GM23248 (cell line): ENCODE measurements at regions not wholly inside any gene's neighbourhood (a gene's known extent, or its start where the extent isn't known, plus 50 kb on each side); places are given as distances from the start of the nearest gene placed in this dataset.

Experiments used
- DNase-seq: peaks from one replicate; pipeline ENCODE4 v3.0.0-alpha.2; 2015
- H2AFZ ChIP-seq: fragments of 200-600 bp; sonication (generic); 2 replicates; pipeline ENCODE4 v1.6.1; 2016; ENCODE audit warnings: antibody characterized with exemption
- H3F3A ChIP-seq: fragments of 200-600 bp; sonication (generic); 2 replicates; pipeline ENCODE4 v1.6.1; 2016; ENCODE audit warnings: mild to moderate bottlenecking, antibody characterized with exemption, mixed run types; ENCODE audit not compliant: insufficient read depth
- H3K27ac ChIP-seq: fragments of 200-600 bp; sonication (generic); 2 replicates; pipeline ENCODE4 v1.5.1; 2016; ENCODE audit warnings: mild to moderate bottlenecking
- H3K27me3 ChIP-seq: fragments of 200-600 bp; sonication (generic); replicated peaks from 2 replicates; pipeline ENCODE4 v1.6.1; 2016; ENCODE audit warnings: mild to moderate bottlenecking; ENCODE audit not compliant: insufficient read depth
- H3K36me3 ChIP-seq: fragments of 200-600 bp; sonication (generic); 2 replicates; pipeline ENCODE4 v1.6.1; 2016; ENCODE audit warnings: low read depth, mild to moderate bottlenecking
- H3K4me1 ChIP-seq: fragments of 200-600 bp; sonication (generic); 2 replicates; pipeline ENCODE4 v1.6.1; 2016; ENCODE audit warnings: mild to moderate bottlenecking; ENCODE audit not compliant: insufficient read depth
- H3K4me2 ChIP-seq: fragments of 200-600 bp; sonication (generic); one replicate; pipeline ENCODE4 v1.6.1; 2016; ENCODE audit warnings: mild to moderate bottlenecking; ENCODE audit not compliant: unreplicated experiment
- H3K4me3 ChIP-seq: fragments of 200-600 bp; sonication (generic); 2 replicates; pipeline ENCODE4 v1.5.1; 2016; ENCODE audit warnings: mild to moderate bottlenecking
- H3K79me2 ChIP-seq: fragments of 200-600 bp; sonication (generic); 2 replicates; pipeline ENCODE4 v1.6.1; 2016; ENCODE audit warnings: mild to moderate bottlenecking; ENCODE audit not compliant: insufficient read depth
- H3K9ac ChIP-seq: fragments of 200-600 bp; sonication (generic); 2 replicates; pipeline ENCODE4 v1.6.1; 2016; ENCODE audit warnings: mild to moderate bottlenecking
- H3K9me2 ChIP-seq: fragments of 200-600 bp; sonication (generic); 2 replicates; pipeline ENCODE4 v1.6.1; 2016; ENCODE audit warnings: mixed run types, mild to moderate bottlenecking, moderate library complexity; ENCODE audit not compliant: insufficient read depth
- H3K9me3 ChIP-seq: fragments of 200-600 bp; sonication (generic); one replicate; pipeline ENCODE4 v1.6.1; 2017; ENCODE audit warnings: low read depth
- H4K20me1 ChIP-seq: fragments of 200-600 bp; sonication (generic); 2 replicates; pipeline ENCODE4 v1.6.0; 2016; ENCODE audit not compliant: insufficient read depth
- EZH2 ChIP-seq: fragments of 200-600 bp; sonication (generic); IDR thresholded peaks from 2 replicates; pipeline ENCODE4 v1.6.1; 2018; ENCODE audit warnings: antibody characterized with exemption, mild to moderate bottlenecking; ENCODE audit not compliant: insufficient read depth, poor library complexity, severe bottlenecking
- EZH2phosphoT487 ChIP-seq: fragments of 200-600 bp; sonication (generic); IDR thresholded peaks from 2 replicates; pipeline ENCODE4 v1.6.1; 2018; ENCODE audit warnings: antibody characterized with exemption, moderate library complexity, mild to moderate bottlenecking, low read depth; ENCODE audit not compliant: insufficient read depth
- WGBS, 2 experiments: methylation state at CpG; one replicate each; pipeline ENCODE4 v1.1.6; 2015 to 2017; ENCODE audit warnings: low lambda C conversion rate in 2 of 2, low coverage in 1 of 2; ENCODE audit errors: missing lambda C conversion rate in 2 of 2; 5-methylcytosine and 5-hydroxymethylcytosine counted together
- in situ Hi-C: fragments of 300-500 bp; cut with MboI; formaldehyde crosslinking; loops from 2 replicates; pipeline ENCODE4 v1.15.0; 2020

DNA sequence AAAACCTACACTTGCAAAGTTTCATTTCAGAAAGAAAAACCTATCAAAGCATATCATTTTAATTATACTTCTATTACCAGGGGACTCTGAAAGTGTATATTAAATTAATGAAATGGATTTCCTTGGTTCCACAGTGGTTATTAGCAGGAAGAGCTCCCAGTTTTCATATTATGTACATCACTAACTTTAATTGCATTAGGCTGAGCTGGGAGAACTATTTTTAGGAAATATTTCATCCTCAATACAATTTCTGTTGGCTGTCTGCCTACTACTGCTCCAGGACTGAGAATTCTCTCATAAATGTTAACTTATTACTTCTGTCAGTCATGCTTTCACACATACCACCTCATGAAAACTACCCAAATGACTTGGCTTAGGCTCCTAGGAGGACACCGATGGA, 301.4 kb downstream of the CMPK2 start:
- Histone ChIP-seq H3K27ac (no peak overlapping the region), H2AFZ (no peak overlapping the region), H3K9me2 (no peaks in the 10 kb centered on the region), H3K4me3 (no peak overlapping the region), H3K4me2 (no peak overlapping the region), H3K9me3 (no peaks in the 10 kb centered on the region), H3K79me2 (no peaks in the 10 kb centered on the region), H3K4me1 (no peaks in the 10 kb centered on the region), H3K9ac (no peak overlapping the region), H3K27me3 (no peaks in the 10 kb centered on the region), H3K36me3 (no peaks in the 10 kb centered on the region), H4K20me1 (no peaks in the 10 kb centered on the region), H3F3A (no peaks in the 10 kb centered on the region)
- WGBS, 2 experiments = 0% methylated on average over 1 of the region's 1 CpG
- TF ChIP-seq EZH2 (no peak), EZH2phosphoT487 (no peak)
- in situ Hi-C loops = no loop called here
- no peak for DNase-seq

DNA sequence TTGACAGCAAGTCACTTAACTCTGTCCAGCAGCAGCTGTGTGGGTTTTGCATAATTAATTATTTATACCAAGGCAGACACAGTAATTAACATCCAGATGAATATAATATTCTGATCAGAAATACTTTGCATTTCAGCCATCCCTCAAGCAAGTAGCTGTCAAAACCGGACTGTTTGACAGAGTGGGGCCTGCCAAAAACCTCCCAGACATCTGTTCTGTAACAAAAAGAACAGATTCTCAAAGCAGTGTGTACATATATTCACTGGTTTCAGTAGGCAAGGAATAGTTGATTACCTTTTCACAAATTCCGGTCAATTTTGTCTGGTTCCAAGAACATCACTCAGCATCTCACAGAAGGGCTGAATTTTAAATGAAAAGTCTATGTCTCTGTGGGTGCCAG, 291.6 kb downstream of the CMPK2 start:
- Histone ChIP-seq H3K36me3 (no peaks in the 10 kb centered on the region), H3F3A (no peaks in the 10 kb centered on the region), H3K79me2 (no peaks in the 10 kb centered on the region), H3K4me3 (no peak overlapping the region), H2AFZ (no peak overlapping the region), H3K9me3 (no peaks in the 10 kb centered on the region), H3K9ac (no peak overlapping the region), H3K9me2 (no peaks in the 10 kb centered on the region), H3K4me1 (no peaks in the 10 kb centered on the region), H3K27ac (no peak overlapping the region), H3K4me2 (no peak overlapping the region), H3K27me3 (no peaks in the 10 kb centered on the region), H4K20me1 (no peaks in the 10 kb centered on the region; the same call in 1 of the 2 replicates)
- no peak for TF ChIP-seq EZH2
- TF ChIP-seq EZH2phosphoT487 = no peak
- DNase-seq = no peak
- in situ Hi-C loops = no loop called here
- 11 to 27% methylated on average over 2 of the region's 2 CpGs for WGBS, 2 experiments

DNA sequence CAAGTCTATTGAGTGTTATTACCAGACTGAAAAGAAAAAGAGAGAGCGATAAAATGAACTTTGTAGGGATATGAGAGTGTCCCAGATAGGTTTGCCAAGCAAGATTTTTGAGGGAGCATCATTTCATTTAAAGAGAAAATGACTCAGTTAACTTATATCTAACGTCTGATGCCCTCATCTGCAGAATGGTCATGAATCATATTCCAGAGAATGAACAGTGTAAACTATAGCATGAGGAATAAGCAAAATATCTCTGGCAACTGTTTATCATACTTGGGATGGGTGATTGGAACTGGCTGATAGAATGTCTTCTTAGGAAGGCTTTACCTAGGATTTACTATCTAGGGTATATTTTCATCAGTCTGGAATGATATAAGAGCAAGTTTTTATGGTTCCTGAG, 289.4 kb downstream of the CMPK2 start:
- H2AFZ ChIP-seq = no peak overlapping the region
- no peak for TF ChIP-seq EZH2
- TF ChIP-seq EZH2phosphoT487 = no peak
- no peak overlapping the region for H3K4me3 ChIP-seq
- H3K4me2 ChIP-seq = no peak overlapping the region
- DNase-seq = peak; percentile 4
- no peaks in the 10 kb centered on the region; the same call in 1 of the 2 replicates for H4K20me1 ChIP-seq
- 18 to 26% methylated on average over 2 of the region's 2 CpGs for WGBS, 2 experiments
- H3K9me2 ChIP-seq = no peaks in the 10 kb centered on the region
- H3K36me3 ChIP-seq = no peaks in the 10 kb centered on the region
- no peaks in the 10 kb centered on the region for H3K27me3 ChIP-seq
- no peaks in the 10 kb centered on the region for H3K4me1 ChIP-seq
- no peaks in the 10 kb centered on the region for H3F3A ChIP-seq
- H3K79me2 ChIP-seq = no peaks in the 10 kb centered on the region
- in situ Hi-C loops = no loop called here
- no peaks in the 10 kb centered on the region for H3K9me3 ChIP-seq
- no peak overlapping the region for H3K9ac ChIP-seq
- no peak overlapping the region for H3K27ac ChIP-seq

DNA sequence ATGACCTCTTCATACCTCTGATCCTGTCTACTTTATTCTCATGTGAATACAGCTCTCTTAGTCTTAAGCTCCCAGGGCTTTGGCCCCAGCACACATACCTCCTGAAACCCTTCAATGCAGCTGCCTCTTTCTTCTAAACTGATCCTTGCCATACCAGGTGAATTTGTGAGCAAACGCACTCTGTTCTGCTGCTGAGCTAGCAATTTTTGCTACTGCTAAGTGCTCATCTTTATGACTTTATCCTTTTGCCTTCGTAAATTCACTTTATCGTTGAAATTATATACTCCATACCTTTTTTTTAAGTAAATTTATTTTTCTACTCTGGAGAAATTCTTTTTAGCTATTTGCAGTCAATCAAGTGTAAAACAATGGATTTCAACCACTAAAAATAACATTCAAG, 287.7 kb downstream of the CMPK2 start:
- in situ Hi-C loops = no loop called here
- H3K27ac ChIP-seq = no peak overlapping the region
- no peaks in the 10 kb centered on the region for H3F3A ChIP-seq
- no peak overlapping the region for H3K9ac ChIP-seq
- H3K9me3 ChIP-seq = no peaks in the 10 kb centered on the region
- H3K36me3 ChIP-seq = no peaks in the 10 kb centered on the region
- no peak overlapping the region for H3K4me2 ChIP-seq
- DNase-seq = no peak
- no peaks in the 10 kb centered on the region for H3K4me1 ChIP-seq
- no peaks in the 10 kb centered on the region for H3K9me2 ChIP-seq
- no peaks in the 10 kb centered on the region for H3K79me2 ChIP-seq
- no peak for TF ChIP-seq EZH2
- no peak for TF ChIP-seq EZH2phosphoT487
- no peaks in the 10 kb centered on the region for H4K20me1 ChIP-seq
- WGBS, 2 experiments = 51 to 60% methylated on average over 3 of the region's 3 CpGs
- H3K27me3 ChIP-seq = no peaks in the 10 kb centered on the region
- H2AFZ ChIP-seq = no peak overlapping the region
- H3K4me3 ChIP-seq = no peak overlapping the region

DNA sequence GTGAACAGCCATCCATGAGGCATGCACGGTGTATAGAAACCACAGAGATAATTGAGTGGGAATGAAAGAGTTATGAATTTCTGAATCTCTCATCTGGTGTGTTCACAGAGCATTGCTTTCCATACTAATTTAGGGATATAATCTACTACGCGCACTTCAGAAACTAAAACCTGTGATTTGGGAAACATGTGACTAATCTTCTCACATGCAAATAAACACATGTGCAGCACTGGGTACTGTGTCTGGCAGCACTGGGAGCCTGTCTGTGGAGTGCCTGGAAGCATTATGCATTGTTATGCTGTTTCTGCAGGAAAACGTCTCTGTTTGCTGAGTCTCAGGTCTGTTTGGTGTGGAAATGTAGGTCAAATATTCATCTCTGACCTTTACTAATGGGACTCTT, 287.3 kb downstream of the CMPK2 start:
- Histone ChIP-seq H3K4me1 (no peaks in the 10 kb centered on the region), H3K4me3 (no peak overlapping the region), H3F3A (no peaks in the 10 kb centered on the region), H3K4me2 (no peak overlapping the region), H4K20me1 (no peaks in the 10 kb centered on the region), H3K9ac (no peak overlapping the region), H3K79me2 (no peaks in the 10 kb centered on the region), H3K36me3 (no peaks in the 10 kb centered on the region), H3K27ac (no peak overlapping the region), H3K27me3 (no peaks in the 10 kb centered on the region), H3K9me2 (no peaks in the 10 kb centered on the region), H2AFZ (no peak overlapping the region), H3K9me3 (no peaks in the 10 kb centered on the region)
- no peak for DNase-seq
- TF ChIP-seq EZH2 (no peak), EZH2phosphoT487 (no peak)
- in situ Hi-C loops = no loop called here
- WGBS, 2 experiments = 50 to 51% methylated on average over 4 of the region's 4 CpGs
